GM12878 (cell line): ENCODE measurements at regions not wholly inside any gene's neighbourhood (a gene's known extent, or its start where the extent isn't known, plus 50 kb on each side); places are given as distances from the start of the nearest gene placed in this dataset.

Experiments used
- ATAC-seq: fragments of 200-7000 bp; cut with Tn5 transposase; 3 replicates; pipeline ENCODE4 v1.9.1; 2020; ENCODE audit warnings: mild to moderate bottlenecking, moderate library complexity
- BruUV-seq: library from RNA; stranded (reverse); fragments of 400-500 nt; replicated peaks from 2 replicates; lab custom pipeline; 2021; lab: Mats Ljungman, UMichigan
- CTCF ChIA-PET: fragments of 300-600 bp; sonication (Branson Sonifier 250); formaldehyde crosslinking; extraction: SDS; loops from one replicate; lab custom pipeline; 2021; ENCODE audit warnings: inconsistent platforms; lab: Yijun Ruan, JAX
- POLR2A ChIA-PET: fragments of 350-600 bp; formaldehyde crosslinking; extraction: SDS; loops from one replicate; lab custom pipeline; 2021; ENCODE audit warnings: inconsistent platforms; lab: Charles Lee
- RAD21 ChIA-PET: fragments of 300-600 bp; sonication (Branson Sonifier 250); formaldehyde crosslinking; loops from one replicate; lab custom pipeline; 2023; ENCODE audit warnings: antibody characterized with exemption; ENCODE audit not compliant: unreplicated experiment; lab: Charles Lee
- SMC1A ChIA-PET: fragments of 300-600 bp; sonication (Branson Sonifier 250); formaldehyde crosslinking; loops from one replicate; lab custom pipeline; 2023; ENCODE audit not compliant: unreplicated experiment, uncharacterized antibody; lab: Charles Lee
- DNase-seq: peaks from one replicate; pipeline ENCODE4 v3.0.0-alpha.2; 2011; ENCODE audit warnings: low read depth, low spot score
- FAIRE-seq: peaks from 3 replicates; lab custom pipeline; 2011; peaks lifted over from hg19 to GRCh38; lab: Jason Lieb, UNC
- H2AFZ ChIP-seq: 2 replicates; pipeline ENCODE4 v1.6.0; 2011; ENCODE audit warnings: low read depth, low read length, control low read depth; ENCODE audit not compliant: control insufficient read depth
- H3K27ac ChIP-seq: 2 replicates; pipeline ENCODE4 v1.5.1; 2011; ENCODE audit warnings: control low read depth; ENCODE audit not compliant: control insufficient read depth, insufficient read depth
- H3K27me3 ChIP-seq, 2 experiments: replicated peaks in 1 of 2; 2 replicates each; pipeline versions ENCODE4 v1.6.0 to v1.6.1; 2011; ENCODE audit warnings: low read length in 1 of 2; ENCODE audit not compliant: control insufficient read depth in 2 of 2, insufficient read depth in 2 of 2
- H3K36me3 ChIP-seq, 2 experiments: 2 replicates each; pipeline ENCODE4 v1.5.1; 2011; ENCODE audit warnings: low read length in 1 of 2; ENCODE audit not compliant: control insufficient read depth in 2 of 2, insufficient read depth in 2 of 2
- H3K4me1 ChIP-seq: 2 replicates; pipeline ENCODE4 v1.6.1; 2011; ENCODE audit warnings: mild to moderate bottlenecking, low read length, moderate library complexity, mixed read lengths; ENCODE audit not compliant: control insufficient read depth, insufficient read depth
- H3K4me2 ChIP-seq: 2 replicates; pipeline ENCODE4 v1.6.0; 2011; ENCODE audit warnings: control low read depth; ENCODE audit not compliant: control insufficient read depth, insufficient read depth
- H3K4me3 ChIP-seq: fragments of 200-600 bp; sonication (generic); 2 replicates; pipeline ENCODE4 v1.5.1; 2016
- H3K79me2 ChIP-seq: 2 replicates; pipeline ENCODE4 v1.6.0; 2011; ENCODE audit warnings: low read length; ENCODE audit not compliant: control insufficient read depth, insufficient read depth
- H3K9ac ChIP-seq: 2 replicates; pipeline ENCODE4 v1.8.0; 2011; ENCODE audit warnings: low read length, control low read depth, mixed read lengths; ENCODE audit not compliant: control insufficient read depth, insufficient read depth
- H3K9me3 ChIP-seq: replicated peaks from 3 replicates; pipeline ENCODE4 v1.5.1; 2011; ENCODE audit warnings: mild to moderate bottlenecking, low read length; ENCODE audit not compliant: control insufficient read depth, insufficient read depth
- H4K20me1 ChIP-seq: 2 replicates; pipeline ENCODE4 v1.6.0; 2011; ENCODE audit not compliant: control insufficient read depth, insufficient read depth
- BHLHE40 ChIP-seq, 2 experiments: fragments of 450-650 bp in 1 of 2; IDR thresholded peaks; 2 replicates each; pipeline ENCODE4 v1.6.1; 2011 to 2017; ENCODE audit warnings: low read depth in 2 of 2, borderline replicate concordance in 1 of 2, improper control_type of control experiment in 1 of 2, low read length in 1 of 2, mild to moderate bottlenecking in 1 of 2
- CBX3 ChIP-seq: fragments of 200-600 bp; sonication (generic); IDR thresholded peaks from 2 replicates; pipeline ENCODE4 v1.6.1; 2016; ENCODE audit warnings: low read depth, borderline replicate concordance
- EED ChIP-seq: sonication (generic); IDR thresholded peaks from 2 replicates; pipeline ENCODE4 v1.6.1; 2016; ENCODE audit warnings: antibody characterized with exemption, low read depth
- HDAC6 ChIP-seq: fragments of 200-600 bp; sonication (generic); IDR thresholded peaks from one replicate; pipeline ENCODE4 v1.8.0; 2017; ENCODE audit warnings: antibody characterized with exemption; ENCODE audit not compliant: unreplicated experiment
- IKZF1 ChIP-seq: fragments of 450-650 bp; conservative IDR thresholded peaks from 2 replicates; pipeline ENCODE4 v1.6.1; 2017; ENCODE audit warnings: antibody characterized with exemption, mild to moderate bottlenecking
- IRF3 ChIP-seq: fragments of 450-650 bp; IDR thresholded peaks from 2 replicates; pipeline ENCODE4 v1.6.1; 2014; ENCODE audit warnings: mild to moderate bottlenecking
- POLR2A ChIP-seq: IDR thresholded peaks from 2 replicates; pipeline ENCODE4 v1.6.1; 2011; ENCODE audit warnings: low read depth, mild to moderate bottlenecking, low read length
- POLR2AphosphoS2 ChIP-seq: IDR thresholded peaks from 2 replicates; pipeline ENCODE4 v1.6.1; 2011; ENCODE audit warnings: low read depth, mild to moderate bottlenecking, low read length, improper control_type of control experiment, moderate library complexity
- SMAD1 ChIP-seq: fragments of 450-650 bp; IDR thresholded peaks from 2 replicates; pipeline ENCODE4 v1.6.1; 2018; ENCODE audit warnings: mild to moderate bottlenecking, low read depth; ENCODE audit not compliant: partially characterized antibody
- WGBS: methylation state at CpG from one replicate; pipeline ENCODE4 v1.1.6; 2016; ENCODE audit warnings: low lambda C conversion rate; ENCODE audit not compliant: insufficient replicate concordance, insufficient coverage; ENCODE audit errors: missing lambda C conversion rate; 5-methylcytosine and 5-hydroxymethylcytosine counted together
- in situ Hi-C: fragments of 300-500 bp; cut with MboI; formaldehyde crosslinking; loops from 9 replicates; pipeline ENCODE4 v1.14.3; 2018; ENCODE audit warnings: mixed read lengths
- intact Hi-C: fragments of 100-400 bp; cut with micrococcal nuclease; formaldehyde crosslinking; loops from one replicate; pipeline ENCODE4 v1.14.2; 2022; ENCODE audit not compliant: unreplicated experiment

DNA sequence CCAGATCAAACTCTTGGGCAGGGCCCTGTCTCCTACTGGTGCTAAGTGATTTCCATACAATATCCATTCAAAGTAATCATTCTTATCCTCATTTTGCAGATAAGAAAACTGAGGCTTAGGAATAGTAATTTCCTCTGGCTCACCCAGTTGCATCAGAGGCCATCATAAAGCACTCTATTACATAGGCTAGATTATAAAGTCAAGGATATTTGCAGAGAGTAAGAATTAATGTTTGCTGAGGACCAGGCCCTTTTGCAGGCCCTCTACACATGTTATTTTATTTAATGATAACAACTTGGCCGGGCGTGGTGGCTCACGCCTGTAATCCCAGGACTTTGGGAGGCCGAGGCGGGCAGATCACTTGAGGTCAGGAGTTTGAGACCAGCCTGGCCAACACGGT lies 316.8 kb downstream of the ZNF674 start:
- intact Hi-C loops: no loop called here
- Histone ChIP-seq H4K20me1 (no peaks in the 10 kb centered on the region), H2AFZ (no peak overlapping the region), H3K4me2 (no peak overlapping the region), H3K9ac (no peak overlapping the region), H3K4me1 (no peaks in the 10 kb centered on the region), H3K4me3 (no peak overlapping the region), H3K27me3 (no peaks in the 10 kb centered on the region), H3K79me2 (no peaks in the 10 kb centered on the region), H3K36me3 (no peaks in the 10 kb centered on the region), H3K9me3 (no peaks in the 10 kb centered on the region), H3K27ac (no peak overlapping the region)
- CTCF ChIA-PET: no interaction called here
- in situ Hi-C loops: no loop called here
- TF ChIP-seq POLR2AphosphoS2: no peak
- TF ChIP-seq BHLHE40 (IDR thresholded peaks at IDR 0.05; ENCODE audit: borderline replicate concordance in 1 of 2, low read depth in 2 of 2, low read length in 1 of 2): no peak
- no peak for TF ChIP-seq EED
- no peak for TF ChIP-seq HDAC6
- TF ChIP-seq CBX3: no peak
- TF ChIP-seq SMAD1: no peak
- no peak for TF ChIP-seq IKZF1
- TF ChIP-seq IRF3: no peak
- no peak for TF ChIP-seq POLR2A
- ATAC-seq (no peak), FAIRE-seq (no peak), DNase-seq (no peak)
- RAD21 ChIA-PET: no interaction called here
- SMC1A ChIA-PET: no interaction called here
- POLR2A ChIA-PET: no interaction called here
- 39% methylated on average over 6 of the region's 6 CpGs for WGBS
- BruUV-seq: no TSS peak
